Keratinocyte (primary cell): ENCODE measurements at regions not wholly inside any gene's neighbourhood (a gene's known extent, or its start where the extent isn't known, plus 50 kb on each side); places are given as distances from the start of the nearest gene placed in this dataset.

ENCODE experiments used
- DNase-seq: peaks from one replicate; pipeline ENCODE4 v3.0.0-alpha.2; 2011; ENCODE audit warnings: low read depth, missing footprints, low spot score
- FAIRE-seq: peaks from 2 replicates; lab custom pipeline; 2011; peaks lifted over from hg19 to GRCh38; lab: Jason Lieb, UNC
- H2AFZ ChIP-seq: 2 replicates; pipeline ENCODE4 v1.6.0; 2012; ENCODE audit warnings: low read length, control low read depth, inconsistent platforms; ENCODE audit not compliant: control insufficient read depth
- H3K27ac ChIP-seq: 2 replicates; pipeline ENCODE4 v1.5.1; 2011; ENCODE audit warnings: low read length; ENCODE audit not compliant: control insufficient read depth, insufficient read depth
- H3K27me3 ChIP-seq: 3 replicates; pipeline ENCODE4 v1.6.0; 2011; ENCODE audit warnings: low read length; ENCODE audit not compliant: control insufficient read depth, insufficient read depth; ENCODE audit errors: extremely low read depth
- H3K36me3 ChIP-seq, 2 experiments: 2 replicates in 1 of 2; 3 replicates in 1 of 2; pipeline ENCODE4 v1.5.1; 2011; ENCODE audit warnings: low read length in 2 of 2, mild to moderate bottlenecking in 1 of 2; ENCODE audit not compliant: control insufficient read depth in 2 of 2, insufficient read depth in 2 of 2; ENCODE audit errors: extremely low read depth in 1 of 2
- H3K4me1 ChIP-seq: 3 replicates; pipeline ENCODE4 v1.5.1; 2011; ENCODE audit warnings: low read length; ENCODE audit not compliant: control insufficient read depth, insufficient read depth; ENCODE audit errors: extremely low read depth
- H3K4me2 ChIP-seq: 3 replicates; pipeline ENCODE4 v1.6.0; 2011; ENCODE audit warnings: low read depth, low read length; ENCODE audit not compliant: control insufficient read depth, insufficient read depth; ENCODE audit errors: extremely low read depth
- H3K4me3 ChIP-seq, 3 experiments: fragments of 200-600 bp in 1 of 3; sonication (generic) in 1 of 3; 2 replicates in 2 of 3; 3 replicates in 1 of 3; pipeline ENCODE4 v1.5.1; 2011 to 2016; ENCODE audit warnings: low read length in 3 of 3, mild to moderate bottlenecking in 3 of 3, control low read depth in 2 of 3, inconsistent platforms in 1 of 3, low read depth in 1 of 3, mixed read lengths in 1 of 3, mixed run types in 1 of 3, moderate library complexity in 1 of 3; ENCODE audit not compliant: control insufficient read depth in 2 of 3, insufficient read depth in 2 of 3; ENCODE audit errors: extremely low read depth in 1 of 3
- H3K79me2 ChIP-seq: 2 replicates; pipeline ENCODE4 v1.6.0; 2012; ENCODE audit warnings: low read length; ENCODE audit not compliant: control insufficient read depth, insufficient read depth
- H3K9ac ChIP-seq: 3 replicates; pipeline ENCODE4 v1.6.0; 2011; ENCODE audit warnings: low read length; ENCODE audit not compliant: control insufficient read depth, insufficient read depth; ENCODE audit errors: extremely low read depth
- H3K9me1 ChIP-seq: 3 replicates; pipeline ENCODE4 v1.6.0; 2011; ENCODE audit warnings: low read length; ENCODE audit not compliant: control insufficient read depth, insufficient read depth; ENCODE audit errors: extremely low read depth
- H3K9me3 ChIP-seq: 2 replicates; pipeline ENCODE4 v1.5.1; 2012; ENCODE audit warnings: low read depth, low read length; ENCODE audit not compliant: control insufficient read depth
- H4K20me1 ChIP-seq: 3 replicates; pipeline ENCODE4 v1.6.0; 2011; ENCODE audit warnings: low read length; ENCODE audit not compliant: control insufficient read depth, insufficient read depth; ENCODE audit errors: extremely low read depth
- EZH2 ChIP-seq: IDR thresholded peaks from one replicate; pipeline ENCODE4 v1.6.1; 2012; ENCODE audit warnings: inconsistent platforms, mild to moderate bottlenecking, low read length, moderate library complexity
- dilution Hi-C: fragments of 300-500 bp; cut with MboI; formaldehyde crosslinking; loops from one replicate; pipeline ENCODE4 v1.7.0; 2020; ENCODE audit warnings: low sequenced_read_pairs; ENCODE audit not compliant: extremely low pct_ligation_motif_present
- TF ChIP-seq, protein P1 (sequence below), 3 experiments: IDR thresholded peaks in 1 of 3; conservative IDR thresholded peaks in 1 of 3; optimal IDR thresholded peaks in 1 of 3; 2 replicates in 2 of 3; 3 replicates in 1 of 3; pipeline versions ENCODE3 to v1.5.1; 2011; ENCODE audit warnings: low read length in 3 of 3, mild to moderate bottlenecking in 3 of 3, moderate library complexity in 2 of 3, control low read depth in 1 of 3, inconsistent platforms in 1 of 3; ENCODE audit not compliant: insufficient read depth in 2 of 3; ENCODE audit errors: extremely low read depth in 1 of 3

DNA sequence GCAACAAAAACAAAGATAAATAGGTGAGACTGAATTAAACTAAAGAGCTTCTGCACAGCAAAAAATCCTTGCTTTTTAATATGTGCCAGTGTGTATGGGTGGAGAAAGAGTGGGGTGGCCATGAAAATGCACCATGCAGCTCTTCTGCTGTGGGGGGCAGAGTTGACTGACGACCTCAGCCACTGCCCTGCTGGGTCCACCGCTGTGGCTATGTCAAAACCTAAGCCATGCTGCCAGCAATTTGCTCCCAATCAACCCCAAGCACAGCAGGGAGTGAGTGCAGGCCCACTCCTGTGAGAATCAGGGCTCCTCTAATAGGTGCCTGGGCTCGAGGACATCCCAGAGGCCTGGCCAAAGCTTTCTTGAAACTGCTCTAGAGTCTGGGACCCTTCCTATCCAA is 235.6 kb upstream of the RBBP8 start:
- no peaks in the 10 kb centered on the region for H3K9me1 ChIP-seq
- dilution Hi-C loops: no loop called here
- no peak for FAIRE-seq

DNA sequence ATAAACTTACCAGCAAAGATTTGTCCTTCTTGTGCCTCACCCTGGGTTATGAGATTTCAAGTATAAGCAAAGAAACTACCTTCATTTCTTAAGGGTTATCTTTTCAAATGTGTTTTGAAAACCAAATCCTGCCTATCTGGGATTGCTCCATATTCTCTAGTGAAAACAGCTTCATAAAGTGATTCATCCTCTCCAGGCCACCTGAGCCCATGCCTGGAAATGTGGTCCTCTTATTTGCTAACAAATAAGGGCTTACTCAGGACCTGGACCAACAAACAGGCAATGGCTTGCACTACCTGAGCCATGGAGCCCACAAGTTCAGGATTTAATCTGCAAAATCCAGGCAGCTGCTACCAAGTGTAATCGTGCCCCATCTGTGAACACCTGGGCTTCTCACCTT is 234.4 kb upstream of the RBBP8 start:
- no peaks in the 10 kb centered on the region for H3K79me2 ChIP-seq
- no peak overlapping the region for H3K27ac ChIP-seq
- no peak for TF ChIP-seq EZH2
- TF ChIP-seq, protein P1, sequence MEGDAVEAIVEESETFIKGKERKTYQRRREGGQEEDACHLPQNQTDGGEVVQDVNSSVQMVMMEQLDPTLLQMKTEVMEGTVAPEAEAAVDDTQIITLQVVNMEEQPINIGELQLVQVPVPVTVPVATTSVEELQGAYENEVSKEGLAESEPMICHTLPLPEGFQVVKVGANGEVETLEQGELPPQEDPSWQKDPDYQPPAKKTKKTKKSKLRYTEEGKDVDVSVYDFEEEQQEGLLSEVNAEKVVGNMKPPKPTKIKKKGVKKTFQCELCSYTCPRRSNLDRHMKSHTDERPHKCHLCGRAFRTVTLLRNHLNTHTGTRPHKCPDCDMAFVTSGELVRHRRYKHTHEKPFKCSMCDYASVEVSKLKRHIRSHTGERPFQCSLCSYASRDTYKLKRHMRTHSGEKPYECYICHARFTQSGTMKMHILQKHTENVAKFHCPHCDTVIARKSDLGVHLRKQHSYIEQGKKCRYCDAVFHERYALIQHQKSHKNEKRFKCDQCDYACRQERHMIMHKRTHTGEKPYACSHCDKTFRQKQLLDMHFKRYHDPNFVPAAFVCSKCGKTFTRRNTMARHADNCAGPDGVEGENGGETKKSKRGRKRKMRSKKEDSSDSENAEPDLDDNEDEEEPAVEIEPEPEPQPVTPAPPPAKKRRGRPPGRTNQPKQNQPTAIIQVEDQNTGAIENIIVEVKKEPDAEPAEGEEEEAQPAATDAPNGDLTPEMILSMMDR (optimal IDR thresholded peaks at IDR 0.05 in 1 of 3, IDR thresholded peaks at IDR 0.05 in 1 of 3, conservative IDR thresholded peaks at IDR 0.05 in 1 of 3; ENCODE audit: extremely low read depth in 1 of 3, insufficient read depth in 2 of 3, low read length in 3 of 3): no peak
- H4K20me1 ChIP-seq: no peaks in the 10 kb centered on the region
- no peaks in the 10 kb centered on the region for H3K27me3 ChIP-seq
- H2AFZ ChIP-seq: no peak overlapping the region
- no peak overlapping the region for H3K9ac ChIP-seq
- no peak overlapping the region for H3K4me2 ChIP-seq
- dilution Hi-C loops: no loop called here
- H3K9me3 ChIP-seq: no peaks in the 10 kb centered on the region
- no peaks in the 10 kb centered on the region for H3K36me3 ChIP-seq
- FAIRE-seq: no peak
- no peak overlapping the region for H3K4me3 ChIP-seq
- no peaks in the 10 kb centered on the region for H3K4me1 ChIP-seq
- DNase-seq: no peak
- no peaks in the 10 kb centered on the region for H3K9me1 ChIP-seq

More for the DNA sequence above, 235.6 kb upstream of the RBBP8 start:
- Histone ChIP-seq H3K27ac (no peak overlapping the region), H3K9ac (no peak overlapping the region), H3K36me3 (no peaks in the 10 kb centered on the region), H3K27me3 (no peaks in the 10 kb centered on the region), H2AFZ (no peak overlapping the region), H4K20me1 (no peaks in the 10 kb centered on the region), H3K4me2 (no peak overlapping the region), H3K9me3 (no peaks in the 10 kb centered on the region), H3K4me1 (no peaks in the 10 kb centered on the region), H3K4me3 (no peak overlapping the region), H3K79me2 (no peaks in the 10 kb centered on the region)
- TF ChIP-seq, protein P1 (optimal IDR thresholded peaks at IDR 0.05 in 1 of 3, IDR thresholded peaks at IDR 0.05 in 1 of 3, conservative IDR thresholded peaks at IDR 0.05 in 1 of 3; ENCODE audit: extremely low read depth in 1 of 3, insufficient read depth in 2 of 3, low read length in 3 of 3): no peak
- TF ChIP-seq EZH2: no peak
- DNase-seq: no peak
